Liver (tissue), 3 donors: ENCODE measurements at regions not wholly inside any gene's neighbourhood (a gene's known extent, or its start where the extent isn't known, plus 50 kb on each side); places are given as distances from the start of the nearest gene placed in this dataset.

ENCODE experiments used
- ATF3 ChIP-seq: IDR thresholded peaks from 2 replicates; pipeline ENCODE4 v1.6.1; 2016; ENCODE audit warnings: antibody characterized with exemption
- CTCF ChIP-seq: fragments of 150-350 bp; IDR thresholded peaks from 2 replicates; pipeline ENCODE4 v1.5.1; 2017; ENCODE audit warnings: improper control_type of control experiment, low read depth, low read length; ENCODE audit not compliant: missing input control
- EGR1 ChIP-seq, 2 donors: IDR thresholded peaks; 2 replicates each; pipeline ENCODE4 v1.6.1; 2016 to 2018; ENCODE audit warnings: antibody characterized with exemption in 2 of 2, low read depth in 2 of 2
- RAD21 ChIP-seq, 2 donors: IDR thresholded peaks; 2 replicates each; pipeline ENCODE4 v1.6.1; 2016; ENCODE audit warnings: antibody characterized with exemption in 2 of 2, mild to moderate bottlenecking in 2 of 2
- REST ChIP-seq: IDR thresholded peaks from 2 replicates; pipeline ENCODE4 v1.6.1; 2016; ENCODE audit warnings: antibody characterized with exemption, mild to moderate bottlenecking
- ZBTB33 ChIP-seq: IDR thresholded peaks from 2 replicates; pipeline ENCODE4 v1.6.1; 2016; ENCODE audit warnings: antibody characterized with exemption
- donor health status: healthy.
- donor health status: healthy.

GRCh38 chr22:47372596-47373385 lies 610.3 kb downstream of the TBC1D22A start:
- TF ChIP-seq REST, result no peak
- TF ChIP-seq CTCF, result no peak
- TF ChIP-seq RAD21 (IDR thresholded peaks at IDR 0.05), result no peak
- no peak for TF ChIP-seq ATF3
- TF ChIP-seq EGR1 (IDR thresholded peaks at IDR 0.05; ENCODE audit: low read depth in 2 of 2), result no peak
- no peak for TF ChIP-seq ZBTB33
